Psoas muscle (tissue), 7 donors: ENCODE measurements at regions not wholly inside any gene's neighbourhood (a gene's known extent, or its start where the extent isn't known, plus 50 kb on each side); places are given as distances from the start of the nearest gene placed in this dataset.
"Not testable (repeated sequence)": the region's sequence is repeated elsewhere in the genome, so short reads cannot be mapped to it uniquely, and the experiment has no call there.

Experiments used
- ATAC-seq, 4 donors: fragments of 200-7000 bp; cut with Tn5 transposase; one replicate each; pipeline ENCODE4 v1.9.1; 2020; ENCODE audit warnings: moderate library complexity in 3 of 4, mild to moderate bottlenecking in 2 of 4
- DNase-seq, 2 donors: peaks; one replicate each; pipeline ENCODE4 v3.0.0-alpha.2; 2020
- H3K27ac ChIP-seq: fragments of 200-600 bp; one replicate; pipeline ENCODE4 v1.8.0; 2022
- H3K27me3 ChIP-seq, 3 donors: fragments of 200-600 bp in 1 of 3; one replicate each; pipeline versions ENCODE4 v1.6.1 to v1.8.0; 2013 to 2022; ENCODE audit warnings: low read length in 2 of 3, mild to moderate bottlenecking in 2 of 3, moderate library complexity in 1 of 3; ENCODE audit not compliant: insufficient read depth in 3 of 3
- H3K36me3 ChIP-seq, 2 donors: fragments of 200-600 bp in 1 of 2; one replicate each; pipeline versions ENCODE4 v1.6.1 to v1.8.0; 2013 to 2022; ENCODE audit warnings: low read depth in 1 of 2, mild to moderate bottlenecking in 1 of 2, moderate library complexity in 1 of 2; ENCODE audit not compliant: insufficient read depth in 1 of 2
- H3K4me1 ChIP-seq: fragments of 200-600 bp; one replicate; pipeline ENCODE4 v1.8.0; 2022
- H3K4me3 ChIP-seq: fragments of 200-600 bp; one replicate; pipeline ENCODE4 v1.8.0; 2022; ENCODE audit warnings: mild to moderate bottlenecking
- H3K9me3 ChIP-seq: fragments of 200-600 bp; one replicate; pipeline ENCODE4 v1.8.0; 2022
- WGBS, 3 donors: extraction: QIAGEN DNeasy Blood & Tissue Kit; methylation state at CpG; one replicate each; pipeline versions ENCODE4 v1.1.6 to v1.1.7; 2013; 5-methylcytosine and 5-hydroxymethylcytosine counted together
- intact Hi-C, 2 donors: fragments of 100-400 bp; cut with DNase I; formaldehyde crosslinking; loops; one replicate each; pipeline versions ENCODE4 v1.11.0 to v1.14.2; 2022
- TF ChIP-seq, protein P1 (sequence below): fragments of 200-600 bp; IDR thresholded peaks from one replicate; pipeline ENCODE4 v1.8.0; 2022; ENCODE audit warnings: antibody characterized with exemption
- donor health status: healthy with polysubstance abuse.
- donor health status: DM: no; HTN: no; CAD: no; lungs with moderate emphysema.
- donor health status: Bipolar disorder and iron deficiency.
- donor health status: healthy.
- donor health status: DM: yes; HTN: yes; CAD: no.
- donor health status: DM: no; HTN: no; CAD: no.
- donor health status: DM: yes; HTN: yes; CAD: no.

DNA sequence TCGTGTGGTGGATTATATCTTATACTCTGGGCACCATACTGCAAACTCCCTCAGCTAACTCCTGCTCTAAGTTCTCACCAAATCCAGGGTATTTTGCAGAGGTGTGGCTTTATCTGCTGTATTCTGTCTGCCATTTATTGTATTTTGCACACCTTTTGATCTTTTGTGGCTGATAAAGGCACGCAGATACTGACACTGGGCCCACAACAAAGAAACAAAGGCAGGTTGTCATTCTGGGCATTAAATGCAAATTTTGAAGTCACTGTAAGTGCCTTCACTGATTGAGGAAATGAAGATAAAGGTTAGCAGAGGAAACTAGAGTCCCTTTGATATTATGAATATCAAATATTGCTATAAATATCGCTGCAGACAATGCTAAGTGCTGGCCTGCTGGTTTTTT is 265.8 kb upstream of the MEIS1 start:
- Histone ChIP-seq H3K9me3 (no peaks in the 10 kb centered on the region), H3K36me3 (no peaks in the 10 kb centered on the region), H3K27me3 (no peaks in the 10 kb centered on the region), H3K4me3 (no peak overlapping the region), H3K27ac (no peak overlapping the region), H3K4me1 (no peaks in the 10 kb centered on the region)
- intact Hi-C loops = no loop called here
- DNase-seq (no peak), ATAC-seq (no peak)
- TF ChIP-seq, protein P1, sequence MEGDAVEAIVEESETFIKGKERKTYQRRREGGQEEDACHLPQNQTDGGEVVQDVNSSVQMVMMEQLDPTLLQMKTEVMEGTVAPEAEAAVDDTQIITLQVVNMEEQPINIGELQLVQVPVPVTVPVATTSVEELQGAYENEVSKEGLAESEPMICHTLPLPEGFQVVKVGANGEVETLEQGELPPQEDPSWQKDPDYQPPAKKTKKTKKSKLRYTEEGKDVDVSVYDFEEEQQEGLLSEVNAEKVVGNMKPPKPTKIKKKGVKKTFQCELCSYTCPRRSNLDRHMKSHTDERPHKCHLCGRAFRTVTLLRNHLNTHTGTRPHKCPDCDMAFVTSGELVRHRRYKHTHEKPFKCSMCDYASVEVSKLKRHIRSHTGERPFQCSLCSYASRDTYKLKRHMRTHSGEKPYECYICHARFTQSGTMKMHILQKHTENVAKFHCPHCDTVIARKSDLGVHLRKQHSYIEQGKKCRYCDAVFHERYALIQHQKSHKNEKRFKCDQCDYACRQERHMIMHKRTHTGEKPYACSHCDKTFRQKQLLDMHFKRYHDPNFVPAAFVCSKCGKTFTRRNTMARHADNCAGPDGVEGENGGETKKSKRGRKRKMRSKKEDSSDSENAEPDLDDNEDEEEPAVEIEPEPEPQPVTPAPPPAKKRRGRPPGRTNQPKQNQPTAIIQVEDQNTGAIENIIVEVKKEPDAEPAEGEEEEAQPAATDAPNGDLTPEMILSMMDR = no peak
- WGBS, 3 donors = 82 to 83% (median 82%) methylated on average over 3 of the region's 3 CpGs

DNA sequence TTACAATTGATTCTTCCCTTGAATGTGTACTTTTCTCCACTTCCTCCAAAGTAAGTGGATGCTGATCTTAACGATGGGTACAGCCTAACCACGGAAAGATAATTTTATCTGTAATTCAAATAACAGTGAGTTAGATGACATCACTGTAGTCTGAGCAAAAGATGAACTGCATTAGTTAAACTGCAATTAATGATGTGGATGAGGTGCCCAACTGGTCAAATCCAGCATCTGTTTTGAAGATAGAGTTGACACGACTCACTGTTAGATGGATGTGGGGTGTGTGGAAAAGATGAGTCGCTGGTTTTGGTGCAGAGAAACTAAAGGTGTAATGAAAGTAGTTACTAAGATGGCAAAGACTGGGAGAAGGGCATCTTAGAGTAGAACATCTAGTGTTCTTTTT is 270.5 kb upstream of the MEIS1 start:
- no peaks in the 10 kb centered on the region for H3K9me3 ChIP-seq
- H3K27ac ChIP-seq = no peak overlapping the region
- H3K36me3 ChIP-seq = no peaks in the 10 kb centered on the region
- DNase-seq (no peak), ATAC-seq (no peak)
- no peak overlapping the region for H3K4me3 ChIP-seq
- H3K4me1 ChIP-seq = no peaks in the 10 kb centered on the region
- TF ChIP-seq, protein P1 = no peak
- WGBS, 3 donors = 78 to 84% (median 83%) methylated on average over 4 of the region's 4 CpGs
- intact Hi-C loops = no loop called here
- no peaks in the 10 kb centered on the region for H3K27me3 ChIP-seq

DNA sequence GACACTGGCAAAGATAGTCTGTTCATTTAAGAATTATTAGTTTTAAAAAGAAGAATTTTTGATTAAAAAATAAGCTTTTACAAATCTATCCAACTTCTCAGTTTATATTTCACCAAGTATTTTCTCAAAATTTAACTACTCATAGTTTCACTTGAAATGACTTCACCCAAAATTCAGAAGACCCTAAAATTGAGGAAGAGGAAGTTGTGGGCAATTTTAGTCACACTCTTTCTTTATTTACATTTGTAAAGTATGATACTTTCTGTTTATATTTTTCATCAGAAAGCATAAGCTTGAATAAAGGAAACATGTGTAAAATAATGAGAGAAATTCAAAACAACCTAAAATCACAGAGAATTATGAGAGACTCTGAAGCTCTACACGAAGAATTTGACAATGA is 278.8 kb upstream of the MEIS1 start:
- ATAC-seq = no peak
- intact Hi-C loops = no loop called here
- 65 to 87% (median 77%) methylated on average over 1 of the region's 1 CpG for WGBS, 3 donors

DNA sequence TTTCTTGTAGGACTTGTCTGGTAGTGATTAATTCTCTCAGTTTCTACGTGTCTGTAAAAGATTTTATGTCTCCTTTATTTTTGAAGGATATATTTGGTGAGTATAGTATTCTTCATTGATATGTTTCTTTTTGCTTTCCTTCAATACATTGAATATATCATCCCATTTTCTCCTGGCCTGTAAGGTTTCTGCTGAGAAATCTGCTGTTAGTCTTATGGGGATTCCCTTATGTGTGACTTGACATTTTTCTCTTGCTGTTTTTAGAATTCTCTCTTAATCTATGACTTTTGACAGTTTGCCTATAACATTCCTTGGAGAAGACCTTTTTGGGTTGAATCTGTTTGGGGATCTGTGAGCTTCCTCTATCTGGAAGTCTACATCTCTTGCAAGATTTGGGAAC is 281.0 kb upstream of the MEIS1 start:
- Histone ChIP-seq H3K27me3 (no peaks in the 10 kb centered on the region), H3K4me1 (no peaks in the 10 kb centered on the region), H3K27ac (no peak overlapping the region), H3K9me3 (peaks cover 50% of the 10 kb centered on the region), H3K4me3 (no peak overlapping the region), H3K36me3 (no peaks in the 10 kb centered on the region)
- intact Hi-C loops = no loop called here
- ATAC-seq (no peak), DNase-seq (no peak)
- TF ChIP-seq, protein P1 = no peak
- 63 to 68% (median 65%) methylated on average over 1 of the region's 1 CpG for WGBS, 3 donors

More for the DNA sequence above, 278.8 kb upstream of the MEIS1 start:
- Histone ChIP-seq H3K36me3 (no peaks in the 10 kb centered on the region), H3K27me3 (no peaks in the 10 kb centered on the region), H3K9me3 (peaks cover 38% of the 10 kb centered on the region), H3K4me1 (no peaks in the 10 kb centered on the region), H3K4me3 (no peak overlapping the region), H3K27ac (no peak overlapping the region)
- no peak for DNase-seq
- TF ChIP-seq, protein P1 = no peak

DNA sequence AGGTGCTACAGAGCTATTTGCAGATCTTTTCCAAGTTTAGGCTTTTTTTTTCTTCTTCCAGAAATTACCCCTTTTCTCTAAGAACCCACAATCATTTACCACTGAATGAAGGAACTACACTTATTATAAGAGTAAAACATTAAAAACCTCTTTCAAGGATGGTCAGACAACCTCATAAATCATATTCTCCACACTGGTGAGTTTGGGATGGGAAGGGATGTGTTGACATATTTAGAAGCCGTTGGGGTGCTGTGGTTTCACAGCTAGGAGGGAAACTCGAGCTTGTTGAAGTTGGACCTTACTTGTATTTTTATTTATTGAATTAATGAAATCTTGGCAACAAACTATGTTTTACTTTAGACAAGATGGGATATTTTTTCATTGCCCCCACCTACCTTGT is 289.4 kb upstream of the MEIS1 start:
- TF ChIP-seq, protein P1 = no peak

DNA sequence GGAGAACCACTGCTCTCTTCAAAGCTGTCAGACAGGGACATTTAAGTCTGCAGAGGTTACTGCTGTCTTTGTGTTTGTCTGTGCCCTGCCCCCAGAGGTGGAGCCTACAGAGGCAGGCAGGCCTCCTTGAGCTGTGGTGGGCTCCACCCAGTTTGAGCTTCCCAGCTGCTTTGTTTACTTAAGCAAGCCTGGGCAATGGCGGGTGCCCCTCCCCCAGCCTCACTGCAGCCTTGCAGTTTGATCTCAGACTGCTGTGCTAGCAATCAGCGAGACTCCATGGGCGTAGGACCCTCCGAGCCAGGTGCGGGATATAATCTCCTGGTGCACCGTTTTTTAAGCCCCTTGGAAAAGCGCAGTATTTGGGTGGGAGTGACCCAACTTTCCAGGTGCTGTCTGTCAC is 290.6 kb upstream of the MEIS1 start:
- H3K27me3 ChIP-seq, H3K4me1 ChIP-seq, ATAC-seq, DNase-seq, H3K9me3 ChIP-seq, intact Hi-C loops, H3K36me3 ChIP-seq, H3K4me3 ChIP-seq, H3K27ac ChIP-seq: not testable (repeated sequence)
- WGBS, 3 donors = 81 to 91% (median 82%) methylated on average over 7 of the region's 7 CpGs

More for the DNA sequence above, 289.4 kb upstream of the MEIS1 start:
- Histone ChIP-seq H3K27me3 (no peaks in the 10 kb centered on the region), H3K4me3 (no peak overlapping the region), H3K36me3 (no peaks in the 10 kb centered on the region), H3K4me1 (no peaks in the 10 kb centered on the region), H3K27ac (no peak overlapping the region), H3K9me3 (peaks cover 12% of the 10 kb centered on the region)
- intact Hi-C loops = no loop called here
- 28 to 46% (median 44%) methylated on average over 2 of the region's 2 CpGs for WGBS, 3 donors
- DNase-seq = no peak
- no peak for ATAC-seq
